Astrocyte (in vitro differentiated cells and primary cell): ENCODE measurements at regions not wholly inside any gene's neighbourhood (a gene's known extent, or its start where the extent isn't known, plus 50 kb on each side); places are given as distances from the start of the nearest gene placed in this dataset.

ENCODE experiments used
- DNase-seq: peaks from one replicate; pipeline ENCODE4 v3.0.0-alpha.2; 2010; ENCODE audit warnings: low read depth
- FAIRE-seq: peaks from 2 replicates; lab custom pipeline; 2011; peaks lifted over from hg19 to GRCh38; lab: Jason Lieb, UNC
- H2AFZ ChIP-seq: 2 replicates; pipeline ENCODE4 v1.6.0; 2012; ENCODE audit warnings: low read depth, low read length, inconsistent platforms
- H3K27ac ChIP-seq: 2 replicates; pipeline ENCODE4 v1.5.1; 2011; ENCODE audit warnings: low read depth, low read length, inconsistent platforms
- H3K27me3 ChIP-seq: 2 replicates; pipeline ENCODE4 v1.6.0; 2011; ENCODE audit warnings: low read length, inconsistent platforms; ENCODE audit not compliant: insufficient read depth
- H3K36me3 ChIP-seq: 2 replicates; pipeline ENCODE4 v1.5.1; 2011; ENCODE audit warnings: low read length, inconsistent platforms; ENCODE audit not compliant: insufficient read depth
- H3K4me1 ChIP-seq: 2 replicates; pipeline ENCODE4 v1.5.1; 2011; ENCODE audit warnings: low read length, inconsistent platforms; ENCODE audit not compliant: insufficient read depth
- H3K4me2 ChIP-seq: 2 replicates; pipeline ENCODE4 v1.6.0; 2012; ENCODE audit warnings: low read length, inconsistent platforms
- H3K4me3 ChIP-seq: 2 replicates; pipeline ENCODE4 v1.5.1; 2011; ENCODE audit warnings: low read depth, mild to moderate bottlenecking, low read length, inconsistent platforms; ENCODE audit not compliant: insufficient read depth
- H3K79me2 ChIP-seq: 2 replicates; pipeline ENCODE4 v1.6.0; 2012; ENCODE audit warnings: mild to moderate bottlenecking, low read length, inconsistent platforms; ENCODE audit not compliant: insufficient read depth
- H3K9ac ChIP-seq: 2 replicates; pipeline ENCODE4 v1.6.0; 2012; ENCODE audit warnings: mild to moderate bottlenecking, low read length, inconsistent platforms
- H3K9me3 ChIP-seq: 2 replicates; pipeline ENCODE4 v1.5.1; 2012; ENCODE audit warnings: low read depth, mild to moderate bottlenecking, low read length, inconsistent platforms; ENCODE audit not compliant: insufficient read depth
- H4K20me1 ChIP-seq: 2 replicates; pipeline ENCODE4 v1.6.0; 2012; ENCODE audit warnings: low read length, inconsistent platforms; ENCODE audit not compliant: insufficient read depth
- H3K27ac Mint-ChIP-seq: one replicate; pipeline ENCODE4 v1.8.0; 2021; ENCODE audit warnings: mild to moderate bottlenecking, mixed read lengths; ENCODE audit not compliant: unreplicated experiment
- H3K27me3 Mint-ChIP-seq: one replicate; pipeline ENCODE4 v1.8.0; 2021; ENCODE audit warnings: low read depth, mixed read lengths; ENCODE audit not compliant: unreplicated experiment
- H3K36me3 Mint-ChIP-seq: one replicate; pipeline ENCODE4 v1.8.0; 2021; ENCODE audit warnings: low read depth, mixed read lengths; ENCODE audit not compliant: unreplicated experiment
- H3K4me1 Mint-ChIP-seq: one replicate; pipeline ENCODE4 v1.8.0; 2021; ENCODE audit warnings: low read depth, mixed read lengths; ENCODE audit not compliant: unreplicated experiment
- H3K4me3 Mint-ChIP-seq: one replicate; pipeline ENCODE4 v1.8.0; 2021; ENCODE audit warnings: mild to moderate bottlenecking, moderate library complexity, mixed read lengths; ENCODE audit not compliant: unreplicated experiment
- H3K9me3 Mint-ChIP-seq: one replicate; pipeline ENCODE4 v1.8.0; 2021; ENCODE audit warnings: mild to moderate bottlenecking, mixed read lengths; ENCODE audit not compliant: unreplicated experiment
- CTCF ChIP-seq: IDR thresholded peaks from 2 replicates; pipeline ENCODE4 v1.5.1; 2011; ENCODE audit warnings: low read depth, mild to moderate bottlenecking, inconsistent platforms, low read length, moderate library complexity; ENCODE audit not compliant: insufficient read depth
- EZH2 ChIP-seq: IDR thresholded peaks from 2 replicates; pipeline ENCODE4 v1.6.1; 2012; ENCODE audit warnings: mild to moderate bottlenecking, low read length, inconsistent platforms; ENCODE audit not compliant: insufficient read depth

GRCh38 chr3:77873598-77873997, 833.7 kb downstream of the ROBO2 start:
- no peaks in the 10 kb centered on the region for H3K27me3 ChIP-seq
- no peaks in the 10 kb centered on the region for H3K36me3 ChIP-seq
- H3K36me3 Mint-ChIP-seq = no peaks in the 10 kb centered on the region
- H3K79me2 ChIP-seq = no peaks in the 10 kb centered on the region
- H4K20me1 ChIP-seq = no peaks in the 10 kb centered on the region
- no peaks in the 10 kb centered on the region for H3K4me1 ChIP-seq
- no peaks in the 10 kb centered on the region for H3K27me3 Mint-ChIP-seq
- no peak overlapping the region for H3K4me2 ChIP-seq
- H3K4me3 Mint-ChIP-seq = no peak overlapping the region
- peaks cover 1% of the 10 kb centered on the region for H3K9me3 Mint-ChIP-seq
- TF ChIP-seq EZH2 = no peak
- no peak for TF ChIP-seq CTCF
- no peaks in the 10 kb centered on the region for H3K9me3 ChIP-seq
- no peaks in the 10 kb centered on the region for H3K4me1 Mint-ChIP-seq
- H2AFZ ChIP-seq = no peak overlapping the region
- H3K27ac ChIP-seq = no peak overlapping the region
- no peak overlapping the region for H3K4me3 ChIP-seq
- H3K9ac ChIP-seq = no peak overlapping the region
- DNase-seq (no peak), FAIRE-seq (no peak)
- no peak overlapping the region for H3K27ac Mint-ChIP-seq

- H3K36me3 Mint-ChIP-seq = no peaks in the 10 kb centered on the region
- TF ChIP-seq EZH2 = no peak
- no peaks in the 10 kb centered on the region for H3K27me3 ChIP-seq
- no peaks in the 10 kb centered on the region for H3K9me3 Mint-ChIP-seq
- H3K27ac ChIP-seq = no peak overlapping the region
- H3K4me1 Mint-ChIP-seq = peaks cover 2% of the 10 kb centered on the region
- no peak overlapping the region for H3K9ac ChIP-seq
- H3K27me3 Mint-ChIP-seq = no peaks in the 10 kb centered on the region
- no peaks in the 10 kb centered on the region for H4K20me1 ChIP-seq
- H2AFZ ChIP-seq = no peak overlapping the region
- H3K4me1 ChIP-seq = peaks cover 2% of the 10 kb centered on the region
- no peaks in the 10 kb centered on the region for H3K79me2 ChIP-seq
- H3K4me3 ChIP-seq = no peak overlapping the region
- H3K4me2 ChIP-seq = peak overlapping the region; percentile 6
- H3K9me3 ChIP-seq = no peaks in the 10 kb centered on the region
- no peak overlapping the region for H3K4me3 Mint-ChIP-seq
- H3K36me3 ChIP-seq = no peaks in the 10 kb centered on the region
- no peak overlapping the region for H3K27ac Mint-ChIP-seq
- FAIRE-seq = no peak
- peak; percentile 12 for DNase-seq
These were observed 845.5 kb downstream of the ROBO2 start for GRCh38 chr3:77885381-77885780.

- Histone ChIP-seq H4K20me1 (no peaks in the 10 kb centered on the region), H2AFZ (no peak overlapping the region), H3K4me3 (no peak overlapping the region), H3K9ac (no peak overlapping the region), H3K9me3 (no peaks in the 10 kb centered on the region), H3K36me3 (no peaks in the 10 kb centered on the region), H3K27ac (no peak overlapping the region), H3K79me2 (no peaks in the 10 kb centered on the region), H3K4me1 (peaks cover 2% of the 10 kb centered on the region), H3K4me2 (no peak overlapping the region), H3K27me3 (no peaks in the 10 kb centered on the region)
- Mint-ChIP-seq H3K27ac (no peak overlapping the region), H3K9me3 (no peaks in the 10 kb centered on the region), H3K36me3 (no peaks in the 10 kb centered on the region), H3K4me1 (peaks cover 2% of the 10 kb centered on the region), H3K27me3 (no peaks in the 10 kb centered on the region), H3K4me3 (no peak overlapping the region)
- no peak for FAIRE-seq
- no peak for DNase-seq
- TF ChIP-seq EZH2 = no peak
These were observed 847.7 kb downstream of the ROBO2 start for GRCh38 chr3:77887611-77888010.
